Endothelial cell (in vitro differentiated cells): ENCODE measurements at regions not wholly inside any gene's neighbourhood (a gene's known extent, or its start where the extent isn't known, plus 50 kb on each side); places are given as distances from the start of the nearest gene placed in this dataset.
"Not testable (repeated sequence)": the region's sequence is repeated elsewhere in the genome, so short reads cannot be mapped to it uniquely, and the experiment has no call there.

Experiments used
- DNase-seq: peaks from one replicate; pipeline ENCODE4 v3.0.0; 2021; ENCODE audit warnings: low spot score
- H3K27ac Mint-ChIP-seq: one replicate; pipeline ENCODE4 v1.8.0; 2021; ENCODE audit warnings: mixed read lengths, inconsistent platforms; ENCODE audit not compliant: unreplicated experiment
- H3K27me3 Mint-ChIP-seq: one replicate; pipeline ENCODE4 v1.8.0; 2021; ENCODE audit warnings: mild to moderate bottlenecking, moderate library complexity, mixed read lengths, inconsistent platforms; ENCODE audit not compliant: unreplicated experiment
- H3K36me3 Mint-ChIP-seq: one replicate; pipeline ENCODE4 v1.8.0; 2021; ENCODE audit warnings: mild to moderate bottlenecking, low read depth, mixed read lengths, inconsistent platforms; ENCODE audit not compliant: unreplicated experiment
- H3K4me1 Mint-ChIP-seq: one replicate; pipeline ENCODE4 v1.8.0; 2021; ENCODE audit warnings: mild to moderate bottlenecking, mixed read lengths, inconsistent platforms; ENCODE audit not compliant: unreplicated experiment
- H3K4me3 Mint-ChIP-seq: one replicate; pipeline ENCODE4 v1.8.0; 2021; ENCODE audit warnings: mild to moderate bottlenecking, mixed read lengths, inconsistent platforms; ENCODE audit not compliant: unreplicated experiment
- H3K9me3 Mint-ChIP-seq: one replicate; pipeline ENCODE4 v1.8.0; 2021; ENCODE audit warnings: mixed read lengths, inconsistent platforms; ENCODE audit not compliant: unreplicated experiment
- TF ChIP-seq, protein P1 (sequence below): fragments of 200-600 bp; sonication (generic); IDR thresholded peaks from one replicate; pipeline ENCODE4 v1.5.0; 2021; ENCODE audit warnings: antibody characterized with exemption; ENCODE audit not compliant: unreplicated experiment

DNA sequence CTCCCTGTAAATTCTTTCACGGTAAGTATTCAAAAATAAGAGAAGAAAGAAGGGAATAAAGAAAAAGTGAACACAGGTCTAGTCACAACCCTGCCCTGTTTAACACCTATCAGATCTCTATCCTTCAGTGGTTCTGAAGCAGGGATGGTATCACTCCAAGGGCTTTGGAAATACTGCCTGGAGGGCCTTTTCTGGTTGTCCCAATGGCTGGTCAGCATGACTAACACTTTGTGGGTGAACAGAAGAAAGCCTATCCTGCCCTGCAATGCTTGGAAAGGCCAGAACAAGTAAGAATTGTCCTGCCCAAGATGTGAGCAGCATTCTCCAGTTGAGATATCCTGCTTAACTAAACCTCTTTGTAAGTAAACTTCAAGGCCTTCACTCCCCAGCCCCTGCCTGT, 124.9 kb downstream of the TMEM167A start:
- peaks cover 3% of the 10 kb centered on the region for H3K27me3 Mint-ChIP-seq
- H3K4me1 Mint-ChIP-seq = no peaks in the 10 kb centered on the region
- H3K4me3 Mint-ChIP-seq = no peak overlapping the region
- no peak overlapping the region for H3K27ac Mint-ChIP-seq
- H3K36me3 Mint-ChIP-seq = no peaks in the 10 kb centered on the region
- no peak for DNase-seq
- TF ChIP-seq, protein P1, sequence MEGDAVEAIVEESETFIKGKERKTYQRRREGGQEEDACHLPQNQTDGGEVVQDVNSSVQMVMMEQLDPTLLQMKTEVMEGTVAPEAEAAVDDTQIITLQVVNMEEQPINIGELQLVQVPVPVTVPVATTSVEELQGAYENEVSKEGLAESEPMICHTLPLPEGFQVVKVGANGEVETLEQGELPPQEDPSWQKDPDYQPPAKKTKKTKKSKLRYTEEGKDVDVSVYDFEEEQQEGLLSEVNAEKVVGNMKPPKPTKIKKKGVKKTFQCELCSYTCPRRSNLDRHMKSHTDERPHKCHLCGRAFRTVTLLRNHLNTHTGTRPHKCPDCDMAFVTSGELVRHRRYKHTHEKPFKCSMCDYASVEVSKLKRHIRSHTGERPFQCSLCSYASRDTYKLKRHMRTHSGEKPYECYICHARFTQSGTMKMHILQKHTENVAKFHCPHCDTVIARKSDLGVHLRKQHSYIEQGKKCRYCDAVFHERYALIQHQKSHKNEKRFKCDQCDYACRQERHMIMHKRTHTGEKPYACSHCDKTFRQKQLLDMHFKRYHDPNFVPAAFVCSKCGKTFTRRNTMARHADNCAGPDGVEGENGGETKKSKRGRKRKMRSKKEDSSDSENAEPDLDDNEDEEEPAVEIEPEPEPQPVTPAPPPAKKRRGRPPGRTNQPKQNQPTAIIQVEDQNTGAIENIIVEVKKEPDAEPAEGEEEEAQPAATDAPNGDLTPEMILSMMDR = no peak
- H3K9me3 Mint-ChIP-seq = no peaks in the 10 kb centered on the region

DNA sequence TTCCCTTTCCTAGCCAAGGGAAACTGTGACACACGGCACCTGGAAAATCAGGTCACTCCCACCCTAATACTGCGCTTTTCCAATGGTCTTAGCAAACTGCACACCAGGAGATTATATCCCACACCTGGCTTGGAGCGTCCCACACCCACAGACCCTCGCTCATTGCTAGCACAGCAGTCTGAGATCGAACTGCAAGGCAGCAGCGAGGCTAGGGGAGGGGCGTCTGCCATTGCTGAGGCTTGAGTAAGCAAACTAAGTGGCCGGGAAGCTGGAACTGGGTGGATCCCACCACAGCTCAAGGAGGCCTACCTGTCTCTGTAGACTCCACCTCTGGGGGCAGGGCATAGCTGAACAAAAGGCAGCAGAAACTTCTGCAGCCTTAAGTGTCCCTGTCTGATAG, 132.9 kb downstream of the TMEM167A start:
- not testable (repeated sequence) for H3K4me1 Mint-ChIP-seq, H3K9me3 Mint-ChIP-seq, H3K4me3 Mint-ChIP-seq, H3K27me3 Mint-ChIP-seq, DNase-seq, H3K27ac Mint-ChIP-seq, H3K36me3 Mint-ChIP-seq

DNA sequence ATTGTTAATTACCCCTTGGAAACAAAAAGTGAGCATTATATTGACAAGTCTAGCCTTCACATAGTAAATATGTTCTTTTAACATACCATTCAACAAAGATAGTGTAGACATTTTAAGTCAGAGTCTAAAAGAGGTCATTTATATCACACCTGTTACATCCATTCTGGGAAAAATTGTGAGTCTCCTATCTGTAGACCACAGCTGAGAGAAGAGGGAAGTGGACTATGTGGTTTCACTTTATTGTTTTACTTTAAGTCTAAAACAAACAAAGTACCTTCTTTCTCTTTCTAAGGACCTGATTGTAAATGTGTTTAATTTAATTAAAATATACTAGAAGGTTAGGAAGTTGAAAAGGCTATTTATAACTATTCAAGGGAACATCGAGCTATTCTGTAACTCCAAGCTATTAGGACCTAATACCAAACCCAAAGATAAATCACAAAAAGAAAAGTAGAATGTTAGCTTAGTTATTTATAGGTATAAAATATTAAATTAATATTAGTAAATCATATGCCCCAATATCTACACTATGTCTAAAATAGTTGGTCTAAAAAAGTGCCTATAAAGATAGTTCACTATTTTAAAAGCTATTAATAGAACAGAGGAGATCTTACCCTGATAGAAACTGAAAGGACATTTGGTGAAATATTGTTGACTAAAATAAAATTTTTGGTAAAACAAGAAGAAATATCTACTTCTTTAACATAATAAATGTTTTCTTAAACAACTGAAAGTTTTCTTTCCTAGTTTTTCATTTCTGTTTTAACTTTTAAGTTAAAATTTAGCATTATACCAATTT, 134.9 kb downstream of the TMEM167A start:
- no peaks in the 10 kb centered on the region for H3K36me3 Mint-ChIP-seq
- H3K9me3 Mint-ChIP-seq = no peaks in the 10 kb centered on the region
- DNase-seq = no peak
- H3K27me3 Mint-ChIP-seq = peaks cover 2% of the 10 kb centered on the region
- TF ChIP-seq, protein P1 = no peak
- H3K4me1 Mint-ChIP-seq = no peaks in the 10 kb centered on the region
- H3K27ac Mint-ChIP-seq = no peak overlapping the region
- H3K4me3 Mint-ChIP-seq = no peak overlapping the region

DNA sequence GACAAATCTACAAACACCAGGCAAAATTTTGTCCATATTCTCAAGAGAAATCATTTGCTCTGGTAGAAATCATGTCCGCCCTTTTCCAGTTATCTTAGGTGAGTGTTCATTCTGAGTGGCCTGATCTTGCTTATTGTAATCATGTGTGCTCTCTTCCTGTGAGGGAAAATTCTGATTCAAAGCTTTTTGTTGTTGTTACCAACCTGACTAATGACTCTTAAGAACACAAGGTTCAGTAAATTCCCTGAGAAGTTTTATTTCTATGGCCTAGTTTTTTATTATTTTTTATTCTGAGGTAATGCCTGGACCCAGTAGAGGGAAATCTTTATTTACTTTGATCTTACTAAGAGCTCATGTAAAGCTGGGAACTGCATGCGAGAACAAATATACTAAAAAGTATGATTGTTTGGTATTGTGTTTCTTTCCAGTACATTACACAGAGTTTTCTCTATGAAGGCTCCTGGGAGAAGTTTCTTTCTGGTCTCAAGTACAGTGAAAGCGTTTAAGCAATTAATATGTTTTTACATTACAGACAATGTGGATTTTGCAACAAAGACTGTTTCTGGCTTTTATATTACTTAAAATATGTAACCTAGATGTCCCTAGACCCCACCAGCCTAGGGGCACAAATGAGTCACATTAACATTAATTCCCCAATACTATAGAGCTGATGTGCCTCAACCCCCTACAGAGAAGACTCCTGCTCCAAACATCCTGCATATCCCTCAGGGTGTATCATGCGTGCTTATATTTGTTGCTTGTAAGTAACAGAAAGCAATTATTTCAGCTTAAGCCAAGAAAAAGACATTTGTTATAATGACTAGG, 138.1 kb downstream of the TMEM167A start:
- H3K36me3 Mint-ChIP-seq = no peaks in the 10 kb centered on the region
- DNase-seq = no peak
- no peaks in the 10 kb centered on the region for H3K9me3 Mint-ChIP-seq
- TF ChIP-seq, protein P1 = no peak
- no peaks in the 10 kb centered on the region for H3K27me3 Mint-ChIP-seq
- H3K4me3 Mint-ChIP-seq = no peak overlapping the region
- no peaks in the 10 kb centered on the region for H3K4me1 Mint-ChIP-seq
- no peak overlapping the region for H3K27ac Mint-ChIP-seq

DNA sequence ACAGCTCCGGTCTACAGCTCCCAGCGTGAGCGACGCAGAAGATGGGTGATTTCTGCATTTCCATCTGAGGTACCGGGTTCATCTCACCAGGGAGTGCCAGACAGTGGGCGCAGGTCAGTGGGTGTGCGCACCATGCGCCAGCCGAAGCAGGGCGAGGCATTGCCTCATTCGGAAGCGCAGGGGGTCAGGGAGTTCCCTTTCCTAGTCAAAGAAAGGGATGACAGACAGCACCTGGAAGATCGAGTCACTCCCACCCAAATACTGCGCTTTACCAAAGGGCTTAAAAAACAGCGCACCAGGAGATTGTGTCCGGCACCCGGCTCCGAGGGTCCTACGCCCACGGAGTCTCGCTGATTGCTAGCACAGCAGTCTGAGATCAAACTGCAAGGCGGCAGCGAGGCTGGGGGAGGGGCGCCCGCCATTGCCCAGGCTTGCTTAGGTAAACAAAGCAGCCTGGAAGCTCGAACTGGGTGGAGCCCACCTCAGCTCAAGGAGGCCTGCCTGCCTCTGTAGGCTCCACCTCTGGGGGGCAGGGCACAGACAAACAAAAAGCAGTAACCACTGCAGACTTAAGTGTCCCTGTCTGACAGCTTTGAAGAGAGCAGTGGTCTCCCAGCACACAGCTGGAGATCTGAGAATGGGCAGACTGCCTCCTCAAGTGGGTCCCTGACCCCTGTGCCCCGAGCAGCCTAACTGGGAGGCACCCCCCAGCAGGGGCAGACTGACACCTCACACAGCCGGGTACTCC, 144.5 kb downstream of the TMEM167A start:
- not testable (repeated sequence) for H3K27ac Mint-ChIP-seq, H3K36me3 Mint-ChIP-seq, H3K4me1 Mint-ChIP-seq, H3K9me3 Mint-ChIP-seq, H3K4me3 Mint-ChIP-seq, DNase-seq, H3K27me3 Mint-ChIP-seq
